ACC112 (cell line): ENCODE measurements at regions not wholly inside any gene's neighbourhood (a gene's known extent, or its start where the extent isn't known, plus 50 kb on each side); places are given as distances from the start of the nearest gene placed in this dataset.
A peak's percentile ranks its signal among the peaks of the same experiment; 100 is the strongest.
"Not testable (repeated sequence)": the region's sequence is repeated elsewhere in the genome, so short reads cannot be mapped to it uniquely, and the experiment has no call there.

Experiments used
- H2AFZ ChIP-seq: fragments of 200-600 bp; sonication (generic); one replicate; pipeline ENCODE4 v1.6.0; 2017; ENCODE audit warnings: antibody characterized with exemption, low read length; ENCODE audit not compliant: unreplicated experiment
- H3K27ac ChIP-seq: fragments of 200-600 bp; sonication (generic); 2 replicates; pipeline ENCODE4 v1.5.1; 2014; ENCODE audit warnings: low read depth, mild to moderate bottlenecking, antibody characterized with exemption, low read length, moderate library complexity
- H3K27me3 ChIP-seq: fragments of 200-600 bp; sonication (generic); 2 replicates; pipeline ENCODE4 v1.6.1; 2014; ENCODE audit warnings: mild to moderate bottlenecking, antibody characterized with exemption, low read length, moderate library complexity, mixed read lengths; ENCODE audit not compliant: insufficient read depth
- H3K36me3 ChIP-seq: fragments of 200-600 bp; sonication (generic); 2 replicates; pipeline ENCODE4 v1.6.1; 2016; ENCODE audit warnings: mild to moderate bottlenecking, antibody characterized with exemption, low read length, moderate library complexity, mixed read lengths; ENCODE audit not compliant: insufficient read depth
- H3K4me1 ChIP-seq: fragments of 200-600 bp; sonication (generic); one replicate; pipeline ENCODE4 v1.6.1; 2016; ENCODE audit warnings: low read length, mixed read lengths; ENCODE audit not compliant: insufficient read depth, unreplicated experiment, control insufficient read depth
- H3K4me3 ChIP-seq: fragments of 200-600 bp; sonication (generic); 2 replicates; pipeline ENCODE4 v1.5.1; 2014; ENCODE audit warnings: mild to moderate bottlenecking, low read depth, low read length
- H3K79me2 ChIP-seq: fragments of 200-600 bp; sonication (generic); one replicate; pipeline ENCODE4 v1.6.0; 2016; ENCODE audit warnings: low read length; ENCODE audit not compliant: control insufficient read depth, unreplicated experiment, insufficient read depth

GRCh38 chr11:97770570-97770969, 1250.2 kb upstream of the CNTN5 start:
- H3K79me2 ChIP-seq: no peaks in the 10 kb centered on the region

GRCh38 chr11:97772705-97773104, 1248.0 kb upstream of the CNTN5 start:
- Histone ChIP-seq H3K4me3 (no peak overlapping the region), H2AFZ (no peak overlapping the region), H3K27me3 (no peaks in the 10 kb centered on the region), H3K4me1 (no peaks in the 10 kb centered on the region), H3K36me3 (no peaks in the 10 kb centered on the region), H3K79me2 (no peaks in the 10 kb centered on the region), H3K27ac (no peak overlapping the region)

More at GRCh38 chr11:97770570-97770969, 1250.2 kb upstream of the CNTN5 start:
- Histone ChIP-seq H3K36me3 (no peaks in the 10 kb centered on the region), H3K27me3 (no peaks in the 10 kb centered on the region), H2AFZ (no peak overlapping the region), H3K27ac (no peak overlapping the region), H3K4me3 (no peak overlapping the region), H3K4me1 (no peaks in the 10 kb centered on the region)

GRCh38 chr11:97784388-97784787, 1236.4 kb upstream of the CNTN5 start:
- H3K4me3 ChIP-seq, H3K27me3 ChIP-seq, H2AFZ ChIP-seq, H3K4me1 ChIP-seq, H3K27ac ChIP-seq, H3K36me3 ChIP-seq, H3K79me2 ChIP-seq: not testable (repeated sequence)

- no peak overlapping the region for H3K27ac ChIP-seq
- no peaks in the 10 kb centered on the region for H3K4me1 ChIP-seq
- no peaks in the 10 kb centered on the region for H3K27me3 ChIP-seq
- no peak overlapping the region for H3K4me3 ChIP-seq
- H3K36me3 ChIP-seq: no peaks in the 10 kb centered on the region
- no peak overlapping the region for H2AFZ ChIP-seq
- no peaks in the 10 kb centered on the region for H3K79me2 ChIP-seq
These were observed 1233.8 kb upstream of the CNTN5 start for GRCh38 chr11:97786961-97787360.

GRCh38 chr11:97794876-97795275, 1225.9 kb upstream of the CNTN5 start:
- Histone ChIP-seq H3K79me2 (no peaks in the 10 kb centered on the region), H3K36me3 (no peaks in the 10 kb centered on the region), H3K4me1 (no peaks in the 10 kb centered on the region), H3K27me3 (no peaks in the 10 kb centered on the region), H3K27ac (no peak overlapping the region), H2AFZ (no peak overlapping the region), H3K4me3 (no peak overlapping the region)

- Histone ChIP-seq H3K27ac (no peak overlapping the region), H2AFZ (no peak overlapping the region), H3K36me3 (no peaks in the 10 kb centered on the region), H3K4me1 (no peaks in the 10 kb centered on the region), H3K4me3 (no peak overlapping the region), H3K79me2 (no peaks in the 10 kb centered on the region), H3K27me3 (no peaks in the 10 kb centered on the region)
These were observed 1219.9 kb upstream of the CNTN5 start for GRCh38 chr11:97800891-97801290.

GRCh38 chr11:97814325-97814959, 1206.3 kb upstream of the CNTN5 start:
- H2AFZ ChIP-seq: peak overlapping the region; percentile 23
- no peaks in the 10 kb centered on the region for H3K79me2 ChIP-seq
- no peaks in the 10 kb centered on the region for H3K36me3 ChIP-seq
- H3K4me1 ChIP-seq: peaks cover 13% of the 10 kb centered on the region
- H3K27me3 ChIP-seq: no peaks in the 10 kb centered on the region
- H3K27ac ChIP-seq: no peak overlapping the region
- no peak overlapping the region for H3K4me3 ChIP-seq

GRCh38 chr11:97815667-97816066, 1205.1 kb upstream of the CNTN5 start:
- Histone ChIP-seq H2AFZ (no peak overlapping the region), H3K79me2 (no peaks in the 10 kb centered on the region), H3K4me3 (no peak overlapping the region), H3K36me3 (no peaks in the 10 kb centered on the region), H3K4me1 (peaks cover 13% of the 10 kb centered on the region), H3K27me3 (no peaks in the 10 kb centered on the region), H3K27ac (no peak overlapping the region)

- H3K4me1 ChIP-seq: no peaks in the 10 kb centered on the region
- no peak overlapping the region for H3K27ac ChIP-seq
- H3K36me3 ChIP-seq: no peaks in the 10 kb centered on the region
- H3K4me3 ChIP-seq: no peak overlapping the region
- no peaks in the 10 kb centered on the region for H3K27me3 ChIP-seq
- H3K79me2 ChIP-seq: no peaks in the 10 kb centered on the region
- no peak overlapping the region for H2AFZ ChIP-seq
These were observed 1188.3 kb upstream of the CNTN5 start for GRCh38 chr11:97832451-97832850.

- Histone ChIP-seq H3K27ac (no peak overlapping the region), H3K4me1 (no peaks in the 10 kb centered on the region), H3K27me3 (no peaks in the 10 kb centered on the region), H3K4me3 (no peak overlapping the region), H3K79me2 (no peaks in the 10 kb centered on the region), H2AFZ (no peak overlapping the region), H3K36me3 (no peaks in the 10 kb centered on the region)
These were observed 1187.3 kb upstream of the CNTN5 start for GRCh38 chr11:97833412-97833811.

GRCh38 chr11:97844016-97844415, 1176.7 kb upstream of the CNTN5 start:
- H3K27ac ChIP-seq: no peak overlapping the region
- no peaks in the 10 kb centered on the region for H3K79me2 ChIP-seq
- H3K4me3 ChIP-seq: no peak overlapping the region
- H3K27me3 ChIP-seq: no peaks in the 10 kb centered on the region
- H3K36me3 ChIP-seq: no peaks in the 10 kb centered on the region
- H2AFZ ChIP-seq: no peak overlapping the region
- H3K4me1 ChIP-seq: no peaks in the 10 kb centered on the region
